ENCODE measurements at regions not wholly inside any gene's neighbourhood (a gene's known extent, or its start where the extent isn't known, plus 50 kb on each side); places are given as distances from the start of the nearest gene placed in this dataset.
"Not testable (repeated sequence)": the region's sequence is repeated elsewhere in the genome, so short reads cannot be mapped to it uniquely, and the experiment has no call there.

DNA sequence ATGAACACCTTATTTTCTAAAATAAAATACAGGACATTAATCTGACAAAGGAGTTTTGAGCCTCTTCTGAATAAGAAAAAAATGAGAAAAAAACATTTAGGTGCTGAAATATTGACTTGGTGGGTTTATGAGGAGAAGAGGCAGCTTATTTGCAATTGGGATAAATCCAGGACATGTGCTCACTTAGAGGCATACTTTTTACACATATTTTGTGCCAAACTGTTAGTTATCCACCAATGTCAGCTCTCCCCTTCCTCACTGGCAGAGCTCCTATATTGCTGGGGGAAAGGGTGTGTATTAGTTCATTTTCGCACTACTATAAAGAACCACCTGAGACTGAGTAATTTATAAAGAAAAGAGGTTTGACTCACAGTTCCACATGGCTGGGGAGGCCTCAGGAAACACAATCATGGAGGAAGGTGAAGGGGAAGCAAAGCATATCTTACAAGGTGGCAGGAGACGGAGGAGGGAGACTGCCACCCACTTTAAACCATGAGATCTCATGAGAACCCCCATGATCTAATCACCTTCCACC lies 135.4 kb upstream of the EGLN3 start:
- peak; percentile 67 for ATAC-seq (replicated peaks)
- Mint-ChIP-seq H3K4me3 (no peak overlapping the region), H3K27me3 (no peaks in the 10 kb centered on the region), H3K36me3 (ENCODE audit: low read depth) (no peaks in the 10 kb centered on the region), H3K4me1 (peaks cover 6% of the 10 kb centered on the region), H3K27ac (no peak overlapping the region), H3K9me3 (peaks cover 3% of the 10 kb centered on the region)

DNA sequence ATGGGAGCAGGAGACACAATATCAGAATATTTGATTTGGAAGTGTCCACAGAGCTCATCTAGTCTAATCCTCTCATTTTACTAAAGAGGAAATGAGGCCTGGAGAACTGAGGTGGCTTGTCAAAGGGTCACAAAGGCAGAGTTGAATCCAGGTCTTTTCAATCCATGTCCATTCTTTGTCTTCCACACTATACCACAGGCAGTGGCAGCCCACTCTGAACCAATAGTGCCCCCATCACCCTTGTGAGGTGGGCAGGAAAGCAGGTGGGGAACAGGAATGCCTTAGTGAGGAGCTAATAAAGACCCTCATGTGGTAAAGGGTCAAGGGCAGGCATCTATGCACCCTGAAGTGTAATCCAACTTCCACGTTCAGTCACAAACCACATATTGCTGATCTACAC lies 134.8 kb upstream of the EGLN3 start:
- peaks cover 3% of the 10 kb centered on the region for H3K9me3 Mint-ChIP-seq
- no peak overlapping the region for H3K4me3 Mint-ChIP-seq
- H3K27ac Mint-ChIP-seq = no peak overlapping the region
- H3K27me3 Mint-ChIP-seq = no peaks in the 10 kb centered on the region
- H3K4me1 Mint-ChIP-seq = peaks cover 6% of the 10 kb centered on the region
- H3K36me3 Mint-ChIP-seq (ENCODE audit: low read depth) = no peaks in the 10 kb centered on the region
- no peak for ATAC-seq (replicated peaks)

DNA sequence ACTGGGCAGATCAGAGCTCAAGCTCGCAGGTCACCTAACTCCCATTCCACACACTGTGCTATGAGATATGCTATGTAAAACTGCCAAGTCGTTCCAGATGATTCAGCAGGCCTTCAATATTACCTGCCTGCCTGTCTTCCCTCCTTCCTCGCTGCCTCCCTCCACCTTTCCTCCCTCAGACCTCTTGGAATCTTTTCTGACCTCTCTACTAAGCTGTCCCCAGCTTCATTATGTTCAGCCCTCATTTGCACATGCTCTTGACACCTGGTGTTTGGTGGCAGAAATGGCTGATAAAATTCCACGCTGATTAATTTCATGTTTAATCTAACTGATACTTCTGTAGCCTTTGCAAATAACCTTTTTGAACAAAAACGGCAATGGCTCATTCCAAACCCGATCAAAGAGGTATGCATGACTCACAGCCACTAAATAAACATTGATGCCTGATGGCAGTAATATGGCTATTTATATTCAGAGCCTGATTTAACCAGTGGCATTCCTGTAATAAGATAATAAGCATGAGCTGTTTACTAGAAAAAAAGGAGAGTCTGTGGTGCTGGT lies 130.8 kb upstream of the EGLN3 start:
- Mint-ChIP-seq H3K4me1 (peaks cover 4% of the 10 kb centered on the region), H3K4me3 (no peak overlapping the region), H3K9me3 (no peaks in the 10 kb centered on the region), H3K36me3 (ENCODE audit: low read depth) (no peaks in the 10 kb centered on the region), H3K27ac (peak overlapping the region; percentile 20), H3K27me3 (no peaks in the 10 kb centered on the region)
- ATAC-seq (replicated peaks) = peak; percentile 43

DNA sequence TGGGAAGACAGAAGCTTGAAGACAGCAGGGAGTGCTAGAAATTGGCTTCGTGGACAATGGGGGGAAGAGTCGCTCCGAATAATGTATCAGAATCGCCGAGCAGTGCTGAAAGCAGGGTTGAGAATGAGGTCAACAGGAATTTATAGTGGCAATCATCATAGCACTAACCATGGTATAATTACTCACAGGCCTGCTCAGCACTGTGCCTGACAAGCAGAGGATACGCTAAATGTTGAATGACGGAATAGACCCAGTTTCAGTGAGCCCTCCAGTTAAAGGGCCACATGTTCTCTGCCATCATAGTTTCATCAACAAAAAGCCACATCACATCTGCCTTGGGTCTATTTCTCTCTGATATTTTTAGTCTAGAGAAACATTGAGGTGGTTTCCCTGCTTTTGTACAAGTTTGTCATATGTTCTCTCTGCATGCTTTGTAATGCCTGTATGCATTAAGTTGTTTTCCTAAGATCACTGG lies 130.3 kb upstream of the EGLN3 start:
- no peaks in the 10 kb centered on the region for H3K9me3 Mint-ChIP-seq

DNA sequence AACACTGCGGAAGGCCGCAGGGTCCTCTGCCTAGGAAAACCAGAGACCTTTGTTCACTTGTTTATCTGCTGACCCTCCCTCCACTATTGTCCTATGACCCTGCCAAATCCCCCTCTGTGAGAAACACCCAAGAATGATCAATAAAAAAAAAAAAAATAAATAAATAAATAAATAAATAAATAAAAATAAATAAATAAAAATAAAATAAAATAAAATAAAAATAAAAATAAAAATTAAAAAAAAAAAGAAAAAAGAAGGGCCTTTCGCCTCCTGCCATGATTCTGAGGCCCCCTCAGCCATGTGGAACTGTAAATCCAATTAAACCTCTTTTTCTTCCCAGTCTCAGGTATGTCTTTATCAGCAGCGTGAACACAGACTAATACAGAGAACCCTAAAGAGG lies 128.8 kb upstream of the EGLN3 start:
- H3K27ac Mint-ChIP-seq; ATAC-seq (replicated peaks); H3K27me3 Mint-ChIP-seq; H3K4me3 Mint-ChIP-seq; H3K4me1 Mint-ChIP-seq; H3K36me3 Mint-ChIP-seq (ENCODE audit: low read depth); H3K9me3 Mint-ChIP-seq: not testable (repeated sequence)

More for the DNA sequence above, 130.3 kb upstream of the EGLN3 start:
- peak overlapping the region; percentile 28 for H3K27ac Mint-ChIP-seq
- peak; percentile 69 for ATAC-seq (replicated peaks)
- peaks cover 4% of the 10 kb centered on the region for H3K4me1 Mint-ChIP-seq
- H3K4me3 Mint-ChIP-seq = no peak overlapping the region
- H3K27me3 Mint-ChIP-seq = no peaks in the 10 kb centered on the region
- H3K36me3 Mint-ChIP-seq (ENCODE audit: low read depth) = no peaks in the 10 kb centered on the region

DNA sequence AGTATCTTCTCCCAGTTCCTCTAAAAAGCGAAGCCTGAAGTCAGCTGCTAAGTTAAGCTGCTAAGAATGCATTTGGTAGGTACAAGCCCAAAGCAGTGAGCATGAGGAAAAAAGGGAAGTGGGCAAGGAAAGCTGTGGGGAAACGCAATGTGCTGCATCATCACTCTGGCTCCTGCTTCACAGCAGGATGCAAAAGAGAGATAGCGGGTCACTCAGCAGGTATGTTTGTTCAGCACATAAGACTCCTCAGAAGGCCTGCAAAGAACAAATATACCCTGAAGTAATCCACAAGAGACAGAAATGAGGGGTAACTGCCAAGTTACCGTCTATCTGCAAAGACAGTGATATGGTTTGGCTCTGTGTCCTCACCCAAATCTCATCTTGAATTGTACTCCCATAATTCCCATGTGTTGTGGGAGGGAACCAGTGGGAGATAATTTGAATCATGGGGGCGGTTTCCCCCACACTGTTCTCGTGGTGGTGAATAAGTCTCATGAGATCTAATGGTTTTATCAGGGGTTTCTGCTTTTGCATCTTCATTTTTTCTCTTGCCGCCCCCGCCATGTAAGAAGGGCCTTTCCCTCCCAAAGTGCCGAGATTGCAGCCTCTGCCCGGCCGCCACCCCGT lies 127.4 kb upstream of the EGLN3 start:
- no peak overlapping the region for H3K4me3 Mint-ChIP-seq
- H3K27ac Mint-ChIP-seq = no peak overlapping the region
- H3K9me3 Mint-ChIP-seq = no peaks in the 10 kb centered on the region
- no peaks in the 10 kb centered on the region for H3K27me3 Mint-ChIP-seq
- H3K4me1 Mint-ChIP-seq = peaks cover 4% of the 10 kb centered on the region
- no peak for ATAC-seq (replicated peaks)
- no peaks in the 10 kb centered on the region for H3K36me3 Mint-ChIP-seq (ENCODE audit: low read depth)

DNA sequence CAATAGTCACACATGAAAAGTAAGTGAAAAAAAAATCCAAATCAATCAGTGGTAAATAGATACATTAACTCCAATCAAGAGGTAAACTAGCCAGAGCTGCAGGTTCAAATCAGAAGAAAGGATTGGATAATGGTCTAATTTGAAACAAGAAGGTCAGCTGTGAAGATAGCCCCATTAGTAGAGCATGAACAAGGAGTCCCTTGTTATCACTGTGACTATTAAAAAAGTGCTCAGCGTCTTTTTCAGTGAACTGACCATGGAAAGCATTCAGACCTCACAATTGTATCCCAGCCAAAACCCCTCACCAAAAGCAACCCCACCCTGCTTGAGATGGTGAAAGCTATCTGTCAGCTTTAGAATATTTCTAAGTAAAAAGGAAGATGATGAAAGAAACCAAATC lies 125.0 kb upstream of the EGLN3 start:
- no peak for ATAC-seq (replicated peaks)
- no peaks in the 10 kb centered on the region for H3K36me3 Mint-ChIP-seq (ENCODE audit: low read depth)
- peaks cover 3% of the 10 kb centered on the region for H3K4me1 Mint-ChIP-seq
- peaks cover 4% of the 10 kb centered on the region for H3K9me3 Mint-ChIP-seq
- no peaks in the 10 kb centered on the region for H3K27me3 Mint-ChIP-seq
- no peak overlapping the region for H3K27ac Mint-ChIP-seq
- no peak overlapping the region for H3K4me3 Mint-ChIP-seq

DNA sequence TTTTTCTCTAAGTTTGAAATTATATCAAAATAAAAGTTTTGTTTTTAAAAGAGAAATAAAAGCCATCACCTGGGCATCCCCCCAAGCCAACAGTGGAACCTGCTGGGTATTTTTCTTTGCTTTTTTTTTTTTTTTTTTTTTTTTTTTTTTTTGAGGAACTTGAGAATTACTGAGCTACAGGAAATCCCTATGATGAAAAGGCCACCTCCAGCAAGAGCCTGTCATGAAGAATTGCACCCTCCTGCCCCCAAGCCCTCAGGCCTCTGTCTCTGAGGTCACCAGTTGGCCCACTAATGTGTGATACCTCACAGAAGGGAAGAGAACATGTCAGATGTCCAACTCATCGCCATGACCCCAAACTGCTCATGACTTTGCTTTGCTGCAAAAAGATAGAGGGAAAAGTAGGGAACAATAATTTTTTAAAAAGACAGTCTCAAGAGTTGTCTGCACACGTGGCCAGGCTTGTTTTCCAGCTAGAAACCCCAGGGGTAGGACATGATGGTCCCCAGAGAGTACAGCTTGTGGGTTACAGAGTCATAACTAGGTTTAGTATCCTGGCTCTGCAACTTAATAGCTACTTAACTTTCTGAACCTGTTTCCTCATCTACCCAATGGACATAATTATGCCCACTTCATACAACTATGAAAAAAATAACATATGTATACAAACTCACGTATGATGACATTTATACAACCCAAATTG lies 124.3 kb upstream of the EGLN3 start:
- no peaks in the 10 kb centered on the region for H3K4me1 Mint-ChIP-seq
- ATAC-seq (replicated peaks) = no peak
- no peak overlapping the region for H3K27ac Mint-ChIP-seq
- H3K9me3 Mint-ChIP-seq = peaks cover 4% of the 10 kb centered on the region
- H3K27me3 Mint-ChIP-seq = no peaks in the 10 kb centered on the region
- H3K4me3 Mint-ChIP-seq = no peak overlapping the region
- H3K36me3 Mint-ChIP-seq (ENCODE audit: low read depth) = no peaks in the 10 kb centered on the region

DNA sequence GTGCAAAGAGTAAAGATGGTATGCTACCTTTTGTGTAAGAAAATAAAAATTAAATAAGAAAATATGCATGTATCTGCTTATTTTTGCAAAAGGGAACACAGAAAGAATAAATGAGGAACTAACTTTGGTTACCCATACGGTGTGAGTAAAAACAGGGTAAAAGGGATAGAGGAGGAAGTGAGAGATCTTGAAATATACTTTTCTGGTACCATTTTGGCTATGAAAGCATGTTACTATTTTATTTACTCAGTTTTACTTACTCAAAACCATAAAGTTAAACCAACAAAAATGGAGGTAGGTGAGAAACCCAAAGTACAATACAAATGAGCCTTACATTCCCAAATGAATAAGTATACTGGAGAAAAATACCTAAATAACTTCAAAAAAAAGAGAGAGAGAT lies 122.0 kb upstream of the EGLN3 start:
- Mint-ChIP-seq H3K27me3 (no peaks in the 10 kb centered on the region), H3K36me3 (ENCODE audit: low read depth) (no peaks in the 10 kb centered on the region), H3K27ac (no peak overlapping the region), H3K4me3 (no peak overlapping the region), H3K9me3 (peaks cover 4% of the 10 kb centered on the region), H3K4me1 (no peaks in the 10 kb centered on the region)
- no peak for ATAC-seq (replicated peaks)

DNA sequence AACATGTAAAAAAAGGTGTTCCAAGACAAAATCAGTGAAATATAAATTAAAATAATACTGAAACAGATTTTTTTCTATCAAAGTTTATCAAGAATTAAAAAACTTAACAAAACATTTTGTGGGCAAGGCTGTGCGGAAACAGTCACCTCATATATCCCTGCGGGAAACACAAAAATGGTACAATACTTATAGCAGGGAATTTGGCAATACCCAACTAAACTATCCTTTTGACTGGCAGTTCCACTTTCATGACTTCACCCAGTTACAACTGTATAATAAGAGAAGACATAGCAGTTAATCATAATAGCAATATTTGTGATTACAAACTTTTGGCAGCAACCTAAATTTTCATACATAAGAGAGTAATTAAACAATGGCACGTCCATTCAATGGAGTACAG lies 121.5 kb upstream of the EGLN3 start:
- H3K36me3 Mint-ChIP-seq (ENCODE audit: low read depth) = no peaks in the 10 kb centered on the region
- H3K27ac Mint-ChIP-seq = no peak overlapping the region
- H3K9me3 Mint-ChIP-seq = peaks cover 4% of the 10 kb centered on the region
- H3K4me1 Mint-ChIP-seq = no peaks in the 10 kb centered on the region
- ATAC-seq (replicated peaks) = no peak
- H3K4me3 Mint-ChIP-seq = no peak overlapping the region
- no peaks in the 10 kb centered on the region for H3K27me3 Mint-ChIP-seq

DNA sequence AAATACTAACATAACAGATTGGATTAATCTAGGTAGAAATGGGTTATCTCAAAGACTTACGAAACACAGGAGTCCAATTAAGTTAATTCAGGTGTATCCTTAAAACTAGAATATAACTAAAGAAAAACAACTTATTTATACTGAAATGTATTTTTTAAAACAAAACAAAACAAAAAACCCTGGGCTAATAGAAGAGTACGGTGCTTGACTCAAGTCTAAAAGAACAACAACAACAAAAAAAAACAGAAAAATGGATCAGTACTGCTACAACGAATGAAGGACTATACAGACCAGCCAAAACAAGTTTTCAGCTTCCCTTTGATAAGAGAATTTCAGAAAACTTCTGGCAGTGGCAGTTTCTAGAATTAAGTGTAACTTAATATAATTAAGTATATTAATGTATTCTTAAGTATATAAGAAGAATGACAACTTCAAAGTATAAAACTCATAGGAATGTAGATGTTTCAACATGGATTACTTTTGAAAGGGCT lies 120.1 kb upstream of the EGLN3 start:
- Mint-ChIP-seq H3K27ac (no peak overlapping the region), H3K4me1 (no peaks in the 10 kb centered on the region), H3K9me3 (peaks cover 4% of the 10 kb centered on the region), H3K36me3 (ENCODE audit: low read depth) (no peaks in the 10 kb centered on the region), H3K4me3 (no peak overlapping the region), H3K27me3 (no peaks in the 10 kb centered on the region)
- ATAC-seq (replicated peaks) = no peak

DNA sequence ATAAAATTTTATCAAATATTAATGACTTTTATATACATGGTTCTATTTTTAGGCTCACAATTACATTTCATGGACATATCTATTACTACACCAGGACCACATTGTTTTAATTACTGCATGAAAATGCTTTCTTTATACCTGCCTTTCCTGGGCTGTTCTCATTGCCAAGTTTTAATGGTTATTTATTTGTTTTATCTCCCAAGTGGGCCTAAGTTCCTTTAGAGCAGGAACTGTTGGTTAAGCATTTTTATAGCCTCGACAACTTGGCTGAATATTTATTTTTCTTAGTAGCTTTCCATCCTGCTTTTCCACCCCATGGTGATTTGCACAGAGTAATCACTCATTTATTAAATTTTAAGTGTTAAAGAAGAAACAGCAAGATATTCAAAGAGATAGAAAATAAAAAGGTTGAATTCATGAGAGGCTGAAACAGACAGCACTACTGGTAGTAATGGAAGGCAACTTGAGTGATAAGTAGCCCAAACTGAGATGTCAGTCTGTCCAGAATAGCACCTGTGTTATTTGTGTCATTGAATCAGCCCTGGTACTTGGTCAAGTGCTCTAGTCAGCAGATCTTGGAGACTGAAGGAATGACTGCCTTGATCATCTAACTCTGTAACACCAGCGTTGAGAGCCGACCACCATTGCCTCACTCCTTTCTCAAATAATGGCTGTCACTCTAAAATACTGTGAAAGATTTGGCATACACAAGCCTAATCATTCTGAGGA lies 119.1 kb upstream of the EGLN3 start:
- Mint-ChIP-seq H3K27ac (no peak overlapping the region), H3K27me3 (no peaks in the 10 kb centered on the region), H3K36me3 (ENCODE audit: low read depth) (no peaks in the 10 kb centered on the region), H3K4me3 (no peak overlapping the region), H3K4me1 (no peaks in the 10 kb centered on the region), H3K9me3 (peaks cover 4% of the 10 kb centered on the region)
- no peak for ATAC-seq (replicated peaks)

DNA sequence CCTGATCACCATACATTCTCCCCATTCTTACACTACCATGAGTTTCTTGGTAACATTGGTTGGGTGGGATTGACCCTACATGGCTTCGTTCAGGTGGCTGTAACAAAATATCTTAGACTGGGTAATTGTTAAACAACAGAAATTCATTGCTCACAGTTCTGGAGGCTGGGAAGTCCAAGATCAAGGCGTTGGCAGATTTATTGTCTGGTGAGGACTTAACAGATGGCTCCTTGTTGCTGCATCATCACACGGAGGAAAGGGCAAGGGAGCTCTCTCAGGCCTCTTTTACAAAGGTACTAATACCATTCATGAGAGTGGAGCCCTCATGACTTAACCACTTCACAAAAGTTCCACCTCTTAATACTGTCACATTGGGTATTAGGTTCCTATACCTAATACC lies 116.7 kb upstream of the EGLN3 start:
- no peaks in the 10 kb centered on the region for H3K27me3 Mint-ChIP-seq
- H3K36me3 Mint-ChIP-seq (ENCODE audit: low read depth) = no peaks in the 10 kb centered on the region
- H3K4me3 Mint-ChIP-seq = no peak overlapping the region
- no peaks in the 10 kb centered on the region for H3K4me1 Mint-ChIP-seq
- no peak for ATAC-seq (replicated peaks)
- no peak overlapping the region for H3K27ac Mint-ChIP-seq
- H3K9me3 Mint-ChIP-seq = peaks cover 2% of the 10 kb centered on the region

DNA sequence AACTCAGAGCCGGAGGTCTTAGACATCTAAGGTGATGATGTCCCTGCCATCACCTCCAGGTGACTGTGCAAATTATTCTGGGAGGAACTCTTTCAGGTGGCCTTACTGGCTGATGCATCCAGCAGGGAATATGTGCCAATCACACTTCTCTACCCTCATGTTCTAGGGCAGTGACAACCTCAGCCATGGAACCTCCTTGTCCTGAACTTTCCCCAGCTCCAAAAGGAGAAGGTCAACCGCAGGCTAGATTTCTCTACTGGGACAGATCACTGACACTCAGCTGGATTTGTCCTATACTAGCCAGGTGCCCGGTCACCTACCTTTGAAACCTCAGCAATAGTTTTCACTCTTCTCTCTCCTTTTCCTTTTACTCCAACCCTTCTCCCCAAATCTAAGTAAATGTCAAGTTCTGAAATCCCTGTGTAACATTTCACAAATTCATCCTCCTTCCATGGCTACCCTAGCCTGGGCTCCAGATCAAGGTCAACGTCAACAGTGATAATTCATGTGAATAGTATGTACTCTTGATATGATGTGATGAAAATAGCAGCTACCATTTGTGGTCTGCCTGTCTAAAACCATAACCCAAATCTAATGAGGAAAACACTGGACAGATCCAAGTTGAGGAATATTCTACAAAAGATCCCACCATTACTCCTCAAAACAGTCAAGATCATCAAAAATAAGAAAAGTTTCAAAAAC lies 115.0 kb upstream of the EGLN3 start:
- H3K27me3 Mint-ChIP-seq = peaks cover 2% of the 10 kb centered on the region

More for the DNA sequence above, 115.0 kb upstream of the EGLN3 start:
- no peak overlapping the region for H3K27ac Mint-ChIP-seq
- H3K9me3 Mint-ChIP-seq = no peaks in the 10 kb centered on the region
- peaks cover 2% of the 10 kb centered on the region for H3K4me1 Mint-ChIP-seq
- H3K4me3 Mint-ChIP-seq = no peak overlapping the region
- no peak for ATAC-seq (replicated peaks)
- H3K36me3 Mint-ChIP-seq (ENCODE audit: low read depth) = no peaks in the 10 kb centered on the region
